Activated naive CD4-positive, alpha-beta T cell treated with anti-CD3 and anti-CD28 coated beads for 36 hours (primary cell): ENCODE measurements at regions not wholly inside any gene's neighbourhood (a gene's known extent, or its start where the extent isn't known, plus 50 kb on each side); places are given as distances from the start of the nearest gene placed in this dataset.
"Not testable (repeated sequence)": the region's sequence is repeated elsewhere in the genome, so short reads cannot be mapped to it uniquely, and the experiment has no call there.

Source experiments
- CTCF ChIA-PET: fragments of 350-600 bp; sonication (Branson Sonifier 250); formaldehyde crosslinking; loops from one replicate; lab custom pipeline; 2021; ENCODE audit warnings: antibody characterized with exemption; lab: Charles Lee
- DNase-seq: peaks from one replicate; pipeline ENCODE4 v3.0.0-alpha.2; 2020
- H3K27ac Mint-ChIP-seq: one replicate; pipeline ENCODE4 v1.8.0; 2021; ENCODE audit warnings: mild to moderate bottlenecking, mixed read lengths
- H3K27me3 Mint-ChIP-seq: one replicate; pipeline ENCODE4 v1.8.0; 2021; ENCODE audit warnings: low read depth, mixed read lengths
- H3K36me3 Mint-ChIP-seq: one replicate; pipeline ENCODE4 v1.8.0; 2021; ENCODE audit warnings: low read depth, mixed read lengths
- H3K4me1 Mint-ChIP-seq: one replicate; pipeline ENCODE4 v1.8.0; 2021; ENCODE audit warnings: low read depth, mixed read lengths
- H3K4me3 Mint-ChIP-seq: one replicate; pipeline ENCODE4 v1.8.0; 2021; ENCODE audit warnings: mild to moderate bottlenecking, moderate library complexity, mixed read lengths
- H3K9me3 Mint-ChIP-seq: one replicate; pipeline ENCODE4 v1.8.0; 2021; ENCODE audit warnings: mixed read lengths
- intact Hi-C: fragments of 100-400 bp; cut with micrococcal nuclease; formaldehyde crosslinking; loops from one replicate; pipeline ENCODE4 v1.15.1; 2023

DNA sequence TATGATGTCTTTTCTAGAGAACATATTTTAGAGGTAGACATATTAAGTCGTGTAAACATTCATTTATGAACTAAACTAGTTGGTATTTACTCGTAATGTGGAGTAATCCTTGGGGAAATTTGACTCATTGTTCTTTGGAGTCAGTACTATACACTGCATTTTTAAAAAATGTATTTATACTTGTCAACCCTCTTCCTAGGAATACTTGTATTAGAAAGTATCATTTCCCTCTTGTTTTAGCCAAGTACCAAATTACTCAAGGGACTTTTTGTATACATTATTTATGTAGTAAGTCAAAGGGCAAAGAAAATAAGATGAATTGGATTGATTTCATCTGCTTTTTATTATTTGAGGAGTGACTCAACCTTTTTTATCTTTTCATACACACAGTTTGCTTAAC, 248.1 kb upstream of the IZUMO3 start:
- no peak for DNase-seq
- Mint-ChIP-seq H3K9me3 (peaks cover 30% of the 10 kb centered on the region), H3K4me1 (no peaks in the 10 kb centered on the region), H3K27ac (no peak overlapping the region), H3K27me3 (no peaks in the 10 kb centered on the region), H3K36me3 (no peaks in the 10 kb centered on the region), H3K4me3 (no peak overlapping the region)
- intact Hi-C loops: no loop called here
- CTCF ChIA-PET: no interaction called here

DNA sequence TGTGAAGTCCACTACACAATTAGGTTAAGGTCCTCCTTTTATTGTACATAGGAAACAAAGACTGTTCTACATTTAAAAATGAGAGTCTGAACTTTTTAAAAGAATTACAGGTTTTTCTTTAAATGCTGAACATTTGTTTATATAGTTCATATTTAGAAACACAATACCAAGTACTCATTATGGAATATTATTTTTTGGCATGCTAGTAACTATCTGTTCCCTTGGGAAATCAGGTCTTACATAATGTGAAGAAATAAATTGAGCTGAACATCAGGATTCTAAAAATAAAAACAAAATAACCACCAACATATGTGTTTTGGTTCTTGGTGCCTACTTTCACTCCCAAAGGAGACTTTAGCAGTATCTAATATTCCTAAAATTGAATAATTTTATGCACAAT, 230.5 kb upstream of the IZUMO3 start:
- Mint-ChIP-seq H3K27ac (no peak overlapping the region), H3K9me3 (peaks cover 26% of the 10 kb centered on the region), H3K4me3 (no peak overlapping the region), H3K27me3 (no peaks in the 10 kb centered on the region), H3K36me3 (no peaks in the 10 kb centered on the region), H3K4me1 (no peaks in the 10 kb centered on the region)
- intact Hi-C loops: no loop called here
- CTCF ChIA-PET: no interaction called here
- DNase-seq: no peak

DNA sequence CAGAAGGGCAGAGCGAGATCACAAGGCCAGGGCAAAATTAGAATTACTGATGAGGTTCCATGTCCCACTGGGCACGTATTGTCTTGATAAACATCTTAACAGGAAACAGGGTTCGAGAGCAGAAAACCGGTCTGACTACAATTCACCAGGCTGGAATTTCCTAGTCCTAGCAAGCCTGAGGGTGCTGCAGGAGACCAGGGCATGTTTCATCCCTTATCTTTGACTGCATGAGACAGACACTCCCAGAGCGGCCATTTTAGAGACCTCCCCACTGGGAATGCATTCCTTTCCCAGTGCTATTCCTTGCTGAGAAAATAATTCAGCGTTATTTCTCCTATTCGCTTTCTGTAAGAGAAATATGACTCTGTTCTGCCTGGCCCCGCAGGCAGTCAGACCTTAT, 228.5 kb upstream of the IZUMO3 start:
- H3K4me1 Mint-ChIP-seq, CTCF ChIA-PET, intact Hi-C loops, H3K36me3 Mint-ChIP-seq, H3K27me3 Mint-ChIP-seq, H3K27ac Mint-ChIP-seq, DNase-seq, H3K4me3 Mint-ChIP-seq: not testable (repeated sequence)
- peaks cover 23% of the 10 kb centered on the region for H3K9me3 Mint-ChIP-seq

DNA sequence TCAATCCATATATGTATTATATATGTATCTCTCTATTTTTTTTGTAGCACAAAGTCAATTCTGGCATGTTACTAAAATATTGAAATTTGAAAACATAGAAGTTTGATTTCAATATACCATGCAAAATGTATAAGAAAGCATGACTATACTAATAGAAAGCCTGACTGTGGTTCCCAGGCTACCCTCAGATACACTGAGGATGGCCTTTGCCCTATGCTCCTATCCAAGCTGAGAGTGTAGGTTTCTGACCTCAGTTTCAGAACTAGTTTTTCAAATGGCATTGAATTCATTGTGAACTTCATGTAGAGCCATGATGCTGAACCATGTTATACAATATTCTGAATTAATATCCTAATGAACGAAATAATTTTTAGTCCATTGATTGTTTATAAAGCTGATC, 220.4 kb upstream of the IZUMO3 start:
- Mint-ChIP-seq H3K4me1 (no peaks in the 10 kb centered on the region), H3K9me3 (peaks cover 21% of the 10 kb centered on the region), H3K27ac (no peak overlapping the region), H3K36me3 (no peaks in the 10 kb centered on the region), H3K4me3 (no peak overlapping the region), H3K27me3 (no peaks in the 10 kb centered on the region)
- intact Hi-C loops: no loop called here
- no peak for DNase-seq
- CTCF ChIA-PET: no interaction called here

DNA sequence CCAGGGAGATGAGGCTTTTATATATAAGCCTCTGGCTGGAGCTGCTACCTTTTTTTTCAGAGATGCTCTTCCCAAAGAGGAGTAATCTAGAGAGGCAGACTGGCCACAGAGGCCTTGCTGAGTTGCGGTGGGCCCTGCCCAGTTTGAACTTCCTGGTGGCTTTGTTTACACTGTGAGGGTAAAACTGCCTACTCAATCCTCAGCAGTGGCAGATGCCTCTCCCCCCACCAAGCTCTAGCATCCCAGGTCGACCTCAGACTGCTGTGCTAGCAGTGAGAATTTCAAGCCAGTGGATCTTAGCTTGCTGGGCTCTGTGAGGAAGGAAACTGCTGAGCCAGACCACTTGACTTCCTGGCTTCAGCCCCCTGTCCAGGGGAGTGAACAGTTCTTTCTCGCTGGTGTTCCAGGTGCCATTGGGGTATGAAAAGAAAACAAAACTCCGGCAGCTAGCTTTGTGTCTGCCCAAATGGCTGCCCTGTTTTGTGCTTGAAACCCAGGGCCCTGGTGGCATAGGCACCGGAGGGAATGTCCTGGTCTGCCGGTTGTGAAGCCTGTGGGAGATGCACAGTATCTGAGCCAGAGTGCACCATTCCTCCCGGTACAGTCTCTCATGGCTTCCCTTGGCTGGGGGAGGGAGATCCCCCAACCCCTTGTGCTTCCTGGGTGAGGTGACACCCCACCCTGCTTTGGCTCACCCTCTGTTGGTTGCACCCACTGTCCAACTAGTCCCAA, 219.5 kb upstream of the IZUMO3 start:
- Mint-ChIP-seq H3K27me3 (no peaks in the 10 kb centered on the region), H3K36me3 (no peaks in the 10 kb centered on the region), H3K4me3 (no peak overlapping the region), H3K9me3 (peaks cover 29% of the 10 kb centered on the region), H3K27ac (no peak overlapping the region), H3K4me1 (no peaks in the 10 kb centered on the region)
- CTCF ChIA-PET: no interaction called here
- DNase-seq: no peak
- intact Hi-C loops: no loop called here

DNA sequence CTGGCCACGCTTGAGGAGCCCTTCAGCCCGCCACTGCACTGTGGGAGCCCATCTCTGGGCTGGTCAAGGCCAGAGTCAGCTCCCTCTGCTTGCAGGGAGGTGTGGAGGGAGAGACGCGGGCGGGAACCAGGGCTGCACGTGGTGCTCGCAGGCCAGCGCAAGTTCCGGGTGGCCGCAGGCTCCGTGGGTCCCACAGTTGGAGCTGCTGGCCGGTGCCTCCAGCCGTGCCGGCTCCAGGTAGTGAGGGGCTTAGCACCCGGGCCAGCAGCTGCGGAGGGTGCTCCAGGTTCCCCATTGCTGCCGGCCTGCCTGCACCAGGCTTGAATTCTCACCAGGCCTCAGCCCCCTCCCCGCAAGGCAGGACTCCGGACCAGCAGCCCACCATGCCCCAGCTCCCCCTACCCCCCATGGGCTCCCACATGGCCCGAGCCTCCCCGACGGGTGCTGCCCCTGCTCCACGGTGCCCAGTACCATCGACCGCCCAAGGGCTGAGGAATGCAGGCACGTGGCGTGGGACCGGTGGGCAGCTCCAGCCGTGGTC, 192.8 kb upstream of the IZUMO3 start:
- no peak overlapping the region for H3K27ac Mint-ChIP-seq
- H3K36me3 Mint-ChIP-seq: no peaks in the 10 kb centered on the region
- no peak for DNase-seq
- H3K9me3 Mint-ChIP-seq: peaks cover 9% of the 10 kb centered on the region
- H3K4me3 Mint-ChIP-seq: no peak overlapping the region
- intact Hi-C loops: no loop called here
- no peaks in the 10 kb centered on the region for H3K4me1 Mint-ChIP-seq
- CTCF ChIA-PET: no interaction called here
- H3K27me3 Mint-ChIP-seq: no peaks in the 10 kb centered on the region

DNA sequence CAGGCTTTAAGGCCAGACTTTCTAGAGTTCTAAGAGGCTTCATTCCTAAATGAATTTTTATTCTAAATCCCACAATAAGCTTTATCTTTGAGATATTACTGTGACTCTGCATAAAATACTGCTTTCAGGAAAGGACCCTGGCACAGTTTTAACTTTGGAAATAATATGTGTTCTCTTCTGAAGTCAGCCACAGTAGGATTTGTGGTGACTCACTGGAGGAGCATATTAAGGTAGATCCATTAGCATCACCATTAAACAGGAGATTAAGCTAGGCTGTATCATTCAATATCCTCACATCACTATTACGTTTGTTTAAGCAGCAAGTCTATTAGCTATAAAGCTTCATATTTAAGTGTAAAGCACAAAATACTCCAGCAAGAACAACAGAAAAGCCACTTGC, 186.1 kb upstream of the IZUMO3 start:
- CTCF ChIA-PET: interaction anchor here (0.7 kb wide), 1 partner anchor 676 kb away, joined by 4 read pairs; no protein-coding TSS in a partner anchor
- Mint-ChIP-seq H3K27ac (no peak overlapping the region), H3K4me1 (no peaks in the 10 kb centered on the region), H3K4me3 (no peak overlapping the region), H3K9me3 (peaks cover 10% of the 10 kb centered on the region), H3K36me3 (no peaks in the 10 kb centered on the region), H3K27me3 (no peaks in the 10 kb centered on the region)
- intact Hi-C loops: no loop called here
- DNase-seq: no peak

DNA sequence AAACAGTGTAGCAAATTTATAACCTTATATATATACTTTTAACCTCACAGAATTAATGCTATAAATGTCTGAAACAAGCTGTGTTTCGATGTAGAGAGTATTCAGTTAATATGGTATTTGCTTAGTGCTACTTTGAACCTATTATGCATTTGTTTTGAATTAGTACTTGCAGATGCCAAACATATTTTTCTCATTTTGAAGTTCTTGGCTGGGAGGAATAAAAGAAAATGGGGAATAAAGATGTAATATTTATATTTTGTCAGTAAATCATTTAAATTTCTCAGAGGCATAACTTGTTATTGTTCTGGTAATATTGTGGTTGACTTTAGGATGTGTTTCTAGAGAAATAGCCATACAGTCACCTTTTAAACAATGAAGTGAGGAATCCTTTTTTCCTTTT, 175.9 kb upstream of the IZUMO3 start:
- no peak overlapping the region for H3K27ac Mint-ChIP-seq
- DNase-seq: no peak
- no peaks in the 10 kb centered on the region for H3K4me1 Mint-ChIP-seq
- no peak overlapping the region for H3K4me3 Mint-ChIP-seq
- H3K9me3 Mint-ChIP-seq: peaks cover 9% of the 10 kb centered on the region
- intact Hi-C loops: no loop called here
- CTCF ChIA-PET: no interaction called here
- H3K36me3 Mint-ChIP-seq: no peaks in the 10 kb centered on the region
- H3K27me3 Mint-ChIP-seq: no peaks in the 10 kb centered on the region

DNA sequence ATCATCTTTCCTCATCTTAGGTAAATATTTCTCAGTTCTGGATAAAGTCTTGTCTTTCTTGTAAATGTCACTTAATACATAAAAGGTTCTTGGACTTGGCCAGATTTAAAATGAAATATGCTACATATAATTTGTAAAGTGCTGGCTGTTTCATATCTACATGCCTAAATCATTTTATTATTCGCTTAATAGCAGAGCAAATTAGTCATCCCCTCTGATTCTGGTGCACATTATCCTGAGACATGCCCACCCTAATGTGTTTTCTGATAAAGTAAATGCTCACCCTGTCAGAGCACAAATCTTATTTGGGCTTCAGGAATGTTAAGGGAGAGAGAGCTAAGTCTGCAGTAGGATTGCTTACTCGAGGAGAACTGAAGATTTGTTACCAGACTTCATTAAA, 166.5 kb upstream of the IZUMO3 start:
- CTCF ChIA-PET: no interaction called here
- Mint-ChIP-seq H3K27me3 (no peaks in the 10 kb centered on the region), H3K4me1 (no peaks in the 10 kb centered on the region), H3K27ac (no peak overlapping the region), H3K9me3 (peaks cover 2% of the 10 kb centered on the region), H3K36me3 (no peaks in the 10 kb centered on the region), H3K4me3 (no peak overlapping the region)
- intact Hi-C loops: no loop called here
- DNase-seq: no peak

DNA sequence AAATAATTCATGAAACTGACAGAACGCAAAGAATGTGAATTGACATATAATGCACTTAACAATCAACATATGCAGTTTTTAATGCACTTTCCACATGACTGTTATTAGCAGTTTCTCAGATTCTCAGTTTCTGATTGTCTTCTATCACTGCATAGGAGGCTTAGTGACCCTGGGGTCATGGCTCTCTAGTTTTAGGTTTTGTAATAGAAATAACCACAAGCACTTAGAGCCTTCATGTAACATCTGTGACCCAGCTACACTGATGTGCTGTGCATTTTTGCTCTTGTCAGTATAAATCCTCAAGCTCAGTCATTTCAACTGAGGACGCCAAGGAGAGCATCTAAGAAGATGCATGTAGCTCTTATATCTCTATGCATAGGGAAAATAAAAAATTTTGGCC, 163.1 kb upstream of the IZUMO3 start:
- Mint-ChIP-seq H3K9me3 (peaks cover 7% of the 10 kb centered on the region), H3K36me3 (no peaks in the 10 kb centered on the region), H3K27me3 (no peaks in the 10 kb centered on the region), H3K27ac (no peak overlapping the region), H3K4me3 (no peak overlapping the region), H3K4me1 (no peaks in the 10 kb centered on the region)
- CTCF ChIA-PET: no interaction called here
- intact Hi-C loops: no loop called here
- no peak for DNase-seq

DNA sequence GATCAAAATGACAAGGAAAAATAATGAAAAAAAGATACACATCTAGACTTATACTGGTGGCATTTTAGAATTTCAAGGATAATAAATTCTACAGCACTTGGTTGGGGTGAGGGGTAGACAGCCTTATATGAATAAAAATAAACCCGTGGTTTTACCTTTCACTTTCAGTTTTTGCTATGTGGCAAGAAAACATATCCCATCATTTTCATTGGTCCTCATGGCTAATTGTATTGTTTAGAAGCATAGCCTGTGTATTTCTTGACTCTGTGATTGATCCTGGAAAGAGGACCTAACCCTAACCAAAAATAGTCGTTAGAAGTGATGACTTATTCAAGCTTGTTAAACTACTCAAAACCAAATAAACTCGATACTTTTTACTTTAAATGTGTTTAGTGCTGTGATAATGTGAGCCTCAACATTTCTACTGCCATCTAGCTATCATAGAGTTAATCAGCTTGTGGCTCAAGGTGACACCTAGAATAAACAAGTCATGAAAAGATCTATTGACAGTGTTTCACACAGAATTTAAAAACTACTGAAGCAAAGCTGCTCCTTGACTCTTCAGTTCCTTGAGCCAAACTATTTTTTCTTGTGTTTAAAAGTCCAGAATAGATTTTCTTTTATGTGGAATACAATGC, 153.3 kb upstream of the IZUMO3 start:
- Mint-ChIP-seq H3K4me3 (no peak overlapping the region), H3K36me3 (no peaks in the 10 kb centered on the region), H3K27ac (no peak overlapping the region), H3K4me1 (no peaks in the 10 kb centered on the region), H3K27me3 (no peaks in the 10 kb centered on the region), H3K9me3 (peaks cover 24% of the 10 kb centered on the region)
- CTCF ChIA-PET: no interaction called here
- DNase-seq: no peak
- intact Hi-C loops: no loop called here

DNA sequence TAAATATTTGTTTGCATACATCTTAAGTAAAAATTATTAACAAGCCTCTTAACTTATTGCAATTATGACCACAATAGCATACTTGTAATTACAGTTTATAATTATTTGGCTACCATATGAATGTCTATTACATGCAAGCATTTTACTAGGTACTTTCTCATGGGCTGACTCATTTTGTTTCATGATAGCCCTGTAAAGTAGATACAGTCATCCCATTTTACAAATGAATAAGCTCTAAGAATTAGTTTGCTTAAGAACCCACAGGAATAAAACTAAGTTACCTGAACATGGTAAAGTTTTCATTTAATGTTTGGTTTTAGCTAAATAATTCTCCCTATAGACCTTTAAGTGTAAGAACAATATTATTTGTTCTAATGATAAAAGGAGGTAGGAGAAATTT, 126.6 kb upstream of the IZUMO3 start:
- Mint-ChIP-seq H3K36me3 (no peaks in the 10 kb centered on the region), H3K4me3 (no peak overlapping the region), H3K27ac (no peak overlapping the region), H3K4me1 (no peaks in the 10 kb centered on the region), H3K9me3 (peaks cover 14% of the 10 kb centered on the region), H3K27me3 (no peaks in the 10 kb centered on the region)
- CTCF ChIA-PET: no interaction called here
- intact Hi-C loops: no loop called here
- no peak for DNase-seq

DNA sequence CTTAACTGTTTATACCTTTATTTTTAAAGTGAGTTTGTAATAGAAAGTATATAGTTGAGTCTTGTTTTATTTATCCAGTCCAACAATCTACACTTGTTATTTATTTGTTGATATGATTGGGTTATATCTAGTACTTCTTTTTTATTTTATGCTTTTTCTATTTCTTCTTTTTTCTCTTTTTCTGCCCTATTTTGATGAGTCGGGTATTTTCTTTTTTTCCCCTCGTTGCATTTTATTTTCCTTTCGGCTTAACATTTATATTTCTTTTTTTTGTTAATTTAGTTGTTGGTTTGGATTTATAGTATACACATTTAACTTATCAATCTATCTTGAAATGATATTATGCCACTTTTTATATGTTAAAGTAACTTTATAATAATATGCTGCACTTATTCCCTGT, 111.7 kb upstream of the IZUMO3 start:
- Mint-ChIP-seq H3K27ac (no peak overlapping the region), H3K9me3 (peaks cover 24% of the 10 kb centered on the region), H3K27me3 (no peaks in the 10 kb centered on the region), H3K4me1 (no peaks in the 10 kb centered on the region), H3K4me3 (no peak overlapping the region), H3K36me3 (no peaks in the 10 kb centered on the region)
- intact Hi-C loops: no loop called here
- CTCF ChIA-PET: no interaction called here
- no peak for DNase-seq
